ENCODE measurements at regions not wholly inside any gene's neighbourhood (a gene's known extent, or its start where the extent isn't known, plus 50 kb on each side); places are given as distances from the start of the nearest gene placed in this dataset.

GRCh38 chr1:30507016-30507312 lies 216.4 kb downstream of the MATN1 start:
- CTCF ChIA-PET: no interaction called here
- no peaks in the 10 kb centered on the region for H3K36me3 Mint-ChIP-seq (ENCODE audit: insufficient read depth, unreplicated experiment)
- Histone ChIP-seq H3K4me3 (ENCODE audit: low read depth, low read length) (no peak overlapping the region), H3K4me1 (no peaks in the 10 kb centered on the region), H3K27me3 (replicated peaks; ENCODE audit: control insufficient read depth, insufficient read depth, low read length) (no peaks in the 10 kb centered on the region), H3K9me3 (no peaks in the 10 kb centered on the region), H3K36me3 (ENCODE audit: control insufficient read depth, insufficient read depth, low read length) (no peaks in the 10 kb centered on the region)
- H3K27ac Mint-ChIP-seq (ENCODE audit: unreplicated experiment): no peak overlapping the region
- no peaks in the 10 kb centered on the region for H3K9me3 Mint-ChIP-seq (ENCODE audit: unreplicated experiment)
- no peak for DNase-seq
- POLR2A ChIA-PET: no interaction called here
- H3K4me3 Mint-ChIP-seq (ENCODE audit: unreplicated experiment): no peak overlapping the region
- no TSS peak for BruUV-seq (replicated peaks)
- no peak for TF ChIP-seq CTCF (IDR thresholded peaks at IDR 0.05; ENCODE audit: insufficient read depth in 1 of 2, low read depth in 1 of 2, low read length in 1 of 2, severe bottlenecking in 1 of 2, unreplicated experiment in 1 of 2)
- H3K4me1 Mint-ChIP-seq (ENCODE audit: low read depth, unreplicated experiment): no peaks in the 10 kb centered on the region
- H3K27me3 Mint-ChIP-seq (ENCODE audit: insufficient read depth, unreplicated experiment): peaks cover 11% of the 10 kb centered on the region
- intact Hi-C loops (cut with micrococcal nuclease; ENCODE audit: unreplicated experiment): no loop called here

GRCh38 chr1:30506291-30507015 lies 216.9 kb downstream of the MATN1 start:
- intact Hi-C loops (cut with micrococcal nuclease; ENCODE audit: unreplicated experiment): no loop called here
- Mint-ChIP-seq H3K27me3 (ENCODE audit: insufficient read depth, unreplicated experiment) (peaks cover 11% of the 10 kb centered on the region), H3K36me3 (ENCODE audit: insufficient read depth, unreplicated experiment) (no peaks in the 10 kb centered on the region), H3K27ac (ENCODE audit: unreplicated experiment) (no peak overlapping the region), H3K4me1 (ENCODE audit: low read depth, unreplicated experiment) (no peaks in the 10 kb centered on the region), H3K9me3 (ENCODE audit: unreplicated experiment) (no peaks in the 10 kb centered on the region), H3K4me3 (ENCODE audit: unreplicated experiment) (no peak overlapping the region)
- no peak overlapping the region for H3K4me3 ChIP-seq (ENCODE audit: low read depth, low read length)
- CTCF ChIA-PET: no interaction called here
- no peaks in the 10 kb centered on the region for H3K9me3 ChIP-seq
- POLR2A ChIA-PET: no interaction called here
- DNase-seq: no peak
- H3K27me3 ChIP-seq (replicated peaks; ENCODE audit: control insufficient read depth, insufficient read depth, low read length): no peaks in the 10 kb centered on the region
- H3K36me3 ChIP-seq (ENCODE audit: control insufficient read depth, insufficient read depth, low read length): no peaks in the 10 kb centered on the region
- no peaks in the 10 kb centered on the region for H3K4me1 ChIP-seq
- TF ChIP-seq CTCF (IDR thresholded peaks at IDR 0.05; ENCODE audit: insufficient read depth in 1 of 2, low read depth in 1 of 2, low read length in 1 of 2, severe bottlenecking in 1 of 2, unreplicated experiment in 1 of 2): no peak
- BruUV-seq (replicated peaks): no TSS peak

GRCh38 chr1:30505853-30506252 lies 217.5 kb downstream of the MATN1 start:
- H3K4me1 ChIP-seq: no peaks in the 10 kb centered on the region
- no peaks in the 10 kb centered on the region for H3K36me3 ChIP-seq (ENCODE audit: control insufficient read depth, insufficient read depth, low read length)
- TF ChIP-seq CTCF (IDR thresholded peaks at IDR 0.05; ENCODE audit: insufficient read depth in 1 of 2, low read depth in 1 of 2, low read length in 1 of 2, severe bottlenecking in 1 of 2, unreplicated experiment in 1 of 2): no peak
- no peaks in the 10 kb centered on the region for H3K36me3 Mint-ChIP-seq (ENCODE audit: insufficient read depth, unreplicated experiment)
- POLR2A ChIA-PET: no interaction called here
- no peaks in the 10 kb centered on the region for H3K27me3 ChIP-seq (replicated peaks; ENCODE audit: control insufficient read depth, insufficient read depth, low read length)
- no peak overlapping the region for H3K4me3 Mint-ChIP-seq (ENCODE audit: unreplicated experiment)
- H3K9me3 Mint-ChIP-seq (ENCODE audit: unreplicated experiment): no peaks in the 10 kb centered on the region
- BruUV-seq (replicated peaks): no TSS peak
- intact Hi-C loops (cut with micrococcal nuclease; ENCODE audit: unreplicated experiment): no loop called here
- no peaks in the 10 kb centered on the region for H3K9me3 ChIP-seq
- no peak overlapping the region for H3K4me3 ChIP-seq (ENCODE audit: low read depth, low read length)
- DNase-seq: no peak
- CTCF ChIA-PET: no interaction called here
- H3K4me1 Mint-ChIP-seq (ENCODE audit: low read depth, unreplicated experiment): no peaks in the 10 kb centered on the region
- H3K27me3 Mint-ChIP-seq (ENCODE audit: insufficient read depth, unreplicated experiment): peaks cover 13% of the 10 kb centered on the region
- H3K27ac Mint-ChIP-seq (ENCODE audit: unreplicated experiment): no peak overlapping the region
